ENCODE measurements at regions not wholly inside any gene's neighbourhood (a gene's known extent, or its start where the extent isn't known, plus 50 kb on each side); places are given as distances from the start of the nearest gene placed in this dataset.

GRCh38 chr7:69504733-69505420 is 93.4 kb upstream of the AUTS2 start:
- no peak for TF ChIP-seq CTCF (IDR thresholded peaks at IDR 0.05)
- no peak for TF ChIP-seq POLR2A (IDR thresholded peaks at IDR 0.05)
